HepG2 (cell line): ENCODE measurements at regions not wholly inside any gene's neighbourhood (a gene's known extent, or its start where the extent isn't known, plus 50 kb on each side); places are given as distances from the start of the nearest gene placed in this dataset.

Experiments used
- ATAC-seq: fragments of 200-7000 bp; cut with Tn5 transposase; 3 replicates; pipeline ENCODE4 v1.9.1; 2020; ENCODE audit warnings: mild to moderate bottlenecking, moderate library complexity
- BruUV-seq: library from RNA; stranded (reverse); fragments of 400-500 nt; replicated peaks from 2 replicates; lab custom pipeline; 2021; lab: Mats Ljungman, UMichigan
- CTCF ChIA-PET: fragments of 300-600 bp; formaldehyde crosslinking; extraction: SDS; loops from one replicate; lab custom pipeline; 2021; ENCODE audit warnings: low total read pairs, inconsistent platforms, low intra/inter-chr PET ratio; lab: Yijun Ruan, JAX
- POLR2A ChIA-PET: fragments of 350-600 bp; sonication (Branson Sonifier 250); formaldehyde crosslinking; loops from one replicate; lab custom pipeline; 2020; ENCODE audit warnings: antibody characterized with exemption, inconsistent platforms; lab: Yijun Ruan, JAX
- DNase-seq: peaks from one replicate; pipeline ENCODE4 v3.0.0-alpha.2; 2015; ENCODE audit warnings: low spot score
- FAIRE-seq: peaks from 3 replicates; lab custom pipeline; 2011; peaks lifted over from hg19 to GRCh38; lab: Jason Lieb, UNC
- H2AFZ ChIP-seq: one replicate; pipeline ENCODE4 v1.6.1; 2011; ENCODE audit warnings: low read length, inconsistent platforms
- H3K27ac ChIP-seq: fragments of 300-600 bp; 3 replicates; pipeline ENCODE4 v1.8.0; 2011; ENCODE audit warnings: mixed run types, mild to moderate bottlenecking, mixed read lengths, low read length, inconsistent platforms; ENCODE audit not compliant: insufficient read depth; ENCODE audit errors: extremely low read length
- H3K27me3 ChIP-seq, 2 experiments: fragments of 200-600 bp in 1 of 2; 2 replicates in 1 of 2; 3 replicates in 1 of 2; pipeline versions ENCODE4 v1.6.0 to v1.8.0; 2011; ENCODE audit warnings: low read length in 2 of 2, mild to moderate bottlenecking in 2 of 2, moderate library complexity in 2 of 2, inconsistent platforms in 1 of 2; ENCODE audit not compliant: insufficient read depth in 2 of 2, control insufficient read depth in 1 of 2
- H3K36me3 ChIP-seq, 2 experiments: fragments of 200-600 bp in 1 of 2; replicated peaks in 1 of 2; 2 replicates in 1 of 2; 3 replicates in 1 of 2; pipeline versions ENCODE4 v1.5.1 to v1.8.0; 2011; ENCODE audit warnings: low read length in 2 of 2, inconsistent platforms in 1 of 2; ENCODE audit not compliant: insufficient read depth in 2 of 2, control insufficient read depth in 1 of 2
- H3K4me1 ChIP-seq: 2 replicates; pipeline ENCODE4 v1.5.1; 2012; ENCODE audit warnings: low read length, inconsistent platforms; ENCODE audit not compliant: insufficient read depth
- H3K4me2 ChIP-seq: 2 replicates; pipeline ENCODE4 v1.6.0; 2011; ENCODE audit warnings: low read depth, low read length, inconsistent platforms
- H3K4me3 ChIP-seq, 3 experiments: fragments of 200-600 bp in 1 of 3; sonication (generic), shearing (Covaris generic) in 1 of 3; replicated peaks in 1 of 3; 2 replicates each; pipeline ENCODE4 v1.5.1; 2011 to 2016; ENCODE audit warnings: low read length in 3 of 3, inconsistent platforms in 2 of 3, low read depth in 2 of 3, mild to moderate bottlenecking in 2 of 3, control low read depth in 1 of 3, mixed read lengths in 1 of 3; ENCODE audit not compliant: insufficient read depth in 1 of 3
- H3K79me2 ChIP-seq: one replicate; pipeline ENCODE4 v1.6.1; 2011; ENCODE audit warnings: low read length, inconsistent platforms; ENCODE audit not compliant: insufficient read depth
- H3K9ac ChIP-seq: 2 replicates; pipeline ENCODE4 v1.6.0; 2011; ENCODE audit warnings: mild to moderate bottlenecking, low read depth, low read length, inconsistent platforms; ENCODE audit not compliant: insufficient read depth
- H3K9me3 ChIP-seq: 2 replicates; pipeline ENCODE4 v1.5.1; 2012; ENCODE audit warnings: mild to moderate bottlenecking, low read length
- H4K20me1 ChIP-seq: 2 replicates; pipeline ENCODE4 v1.6.0; 2011; ENCODE audit warnings: inconsistent platforms, mild to moderate bottlenecking, low read length, moderate library complexity; ENCODE audit not compliant: insufficient read depth
- ATF2 ChIP-seq: sonication (generic); formaldehyde crosslinking; IDR thresholded peaks from 2 replicates; pipeline ENCODE4 v1.4.0; 2020; ENCODE audit warnings: missing genetic modification reagents
- ATF7-NPFF ChIP-seq: sonication (generic); formaldehyde crosslinking; IDR thresholded peaks from 2 replicates; pipeline ENCODE4 v1.8.1; 2023; ENCODE audit warnings: mild to moderate bottlenecking, low read depth, missing genetic modification reagents, moderate library complexity
- CBX1 ChIP-seq: IDR thresholded peaks from one replicate; pipeline ENCODE4 v1.6.1; 2016; ENCODE audit warnings: antibody characterized with exemption, low read depth
- FOXM1 ChIP-seq: sonication (generic); formaldehyde crosslinking; IDR thresholded peaks from 2 replicates; pipeline ENCODE4 v1.5.0; 2020; ENCODE audit warnings: missing genetic modification reagents
- GATAD2A ChIP-seq: IDR thresholded peaks from 2 replicates; pipeline ENCODE4 v1.6.1; 2016
- HMG20B ChIP-seq: conservative IDR thresholded peaks from 2 replicates; pipeline ENCODE4 v1.6.1; 2016; ENCODE audit warnings: missing genetic modification reagents, missing compliant biosample characterization
- HOXA5 ChIP-seq: sonication (generic); formaldehyde crosslinking; IDR thresholded peaks from 2 replicates; pipeline ENCODE4 v1.4.0; 2020; ENCODE audit warnings: missing genetic modification reagents
- KDM6A ChIP-seq: IDR thresholded peaks from 2 replicates; pipeline ENCODE4 v1.6.1; 2016; ENCODE audit warnings: low read depth
- MIER2 ChIP-seq: IDR thresholded peaks from 2 replicates; pipeline ENCODE4 v1.6.1; 2016; ENCODE audit warnings: missing biosample characterization, missing genetic modification reagents
- NBN ChIP-seq: fragments of 450-650 bp; conservative IDR thresholded peaks from 2 replicates; pipeline ENCODE4 v1.6.1; 2017
- PREB ChIP-seq: sonication (generic); formaldehyde crosslinking; IDR thresholded peaks from 2 replicates; pipeline ENCODE4 v1.4.0; 2020; ENCODE audit warnings: missing genetic modification reagents
- REPIN1 ChIP-seq: sonication (generic); formaldehyde crosslinking; IDR thresholded peaks from 2 replicates; pipeline ENCODE4 v1.8.0; 2022; ENCODE audit warnings: missing genetic modification reagents, low read depth, mild to moderate bottlenecking, borderline replicate concordance
- TSC22D2 ChIP-seq: sonication (generic); formaldehyde crosslinking; IDR thresholded peaks from 2 replicates; pipeline ENCODE4 v1.5.1; 2020; ENCODE audit warnings: missing genetic modification reagents, mild to moderate bottlenecking, borderline replicate concordance
- ZBTB14 ChIP-seq: sonication (generic); formaldehyde crosslinking; IDR thresholded peaks from 2 replicates; pipeline ENCODE4 v1.4.0; 2020; ENCODE audit warnings: missing genetic modification reagents
- ZNF143 ChIP-seq: sonication (generic); formaldehyde crosslinking; IDR thresholded peaks from 2 replicates; pipeline ENCODE4 v1.4.0; 2020; ENCODE audit warnings: missing genetic modification reagents
- ZNF367 ChIP-seq: sonication (generic); formaldehyde crosslinking; IDR thresholded peaks from 2 replicates; pipeline ENCODE4 v1.4.0; 2020; ENCODE audit warnings: missing genetic modification reagents, borderline replicate concordance
- ZNF451 ChIP-seq: sonication (generic); formaldehyde crosslinking; IDR thresholded peaks from 2 replicates; pipeline ENCODE4 v1.5.0; 2020; ENCODE audit warnings: mild to moderate bottlenecking, missing genetic modification reagents
- ZNF547 ChIP-seq: sonication (generic); formaldehyde crosslinking; IDR thresholded peaks from 2 replicates; pipeline ENCODE4 v1.5.1; 2020; ENCODE audit warnings: mild to moderate bottlenecking, missing genetic modification reagents
- WGBS: methylation state at CpG from one replicate; pipeline ENCODE4 v1.1.6; 2017; ENCODE audit warnings: low lambda C conversion rate; 5-methylcytosine and 5-hydroxymethylcytosine counted together
- in situ Hi-C: cut with HindIII; loops from 2 replicates; pipeline ENCODE4 v1.10.0; 2017; ENCODE audit warnings: low pct_unique_long_range_greater_than_20kb; ENCODE audit not compliant: extremely low pct_ligation_motif_present
- intact Hi-C: fragments of 100-400 bp; cut with micrococcal nuclease; formaldehyde crosslinking; loops from one replicate; pipeline ENCODE4 v1.10.0; 2022; ENCODE audit not compliant: unreplicated experiment
- TF ChIP-seq, protein P1 (sequence below): sonication (generic); formaldehyde crosslinking; IDR thresholded peaks from 2 replicates; pipeline ENCODE4 v1.5.0; 2020; ENCODE audit warnings: mild to moderate bottlenecking, missing genetic modification reagents
- TF ChIP-seq, protein P2 (sequence below): IDR thresholded peaks from 2 replicates; pipeline ENCODE4 v1.6.1; 2016; ENCODE audit warnings: missing compliant biosample characterization, missing genetic modification reagents, borderline replicate concordance

- WGBS, result 3% methylated on average over 3 of the region's 3 CpGs
- no peak overlapping the region for H3K9ac ChIP-seq
- intact Hi-C loops, result no loop called here
- no peaks in the 10 kb centered on the region for H3K79me2 ChIP-seq
- ATAC-seq, result no peak
- H3K27me3 ChIP-seq, result peaks cover 0 to 26% of the 10 kb centered on the region in 2 experiments; a peak in 3 of 5 replicates
- H3K4me2 ChIP-seq, result no peak overlapping the region
- BruUV-seq, result no TSS peak
- no peak overlapping the region for H2AFZ ChIP-seq
- H3K36me3 ChIP-seq, result no peaks in the 10 kb centered on the region
- CTCF ChIA-PET, result no interaction called here
- H3K27ac ChIP-seq, result no peak overlapping the region
- FAIRE-seq, result no peak
- DNase-seq, result no peak
- TF ChIP-seq, protein P1, sequence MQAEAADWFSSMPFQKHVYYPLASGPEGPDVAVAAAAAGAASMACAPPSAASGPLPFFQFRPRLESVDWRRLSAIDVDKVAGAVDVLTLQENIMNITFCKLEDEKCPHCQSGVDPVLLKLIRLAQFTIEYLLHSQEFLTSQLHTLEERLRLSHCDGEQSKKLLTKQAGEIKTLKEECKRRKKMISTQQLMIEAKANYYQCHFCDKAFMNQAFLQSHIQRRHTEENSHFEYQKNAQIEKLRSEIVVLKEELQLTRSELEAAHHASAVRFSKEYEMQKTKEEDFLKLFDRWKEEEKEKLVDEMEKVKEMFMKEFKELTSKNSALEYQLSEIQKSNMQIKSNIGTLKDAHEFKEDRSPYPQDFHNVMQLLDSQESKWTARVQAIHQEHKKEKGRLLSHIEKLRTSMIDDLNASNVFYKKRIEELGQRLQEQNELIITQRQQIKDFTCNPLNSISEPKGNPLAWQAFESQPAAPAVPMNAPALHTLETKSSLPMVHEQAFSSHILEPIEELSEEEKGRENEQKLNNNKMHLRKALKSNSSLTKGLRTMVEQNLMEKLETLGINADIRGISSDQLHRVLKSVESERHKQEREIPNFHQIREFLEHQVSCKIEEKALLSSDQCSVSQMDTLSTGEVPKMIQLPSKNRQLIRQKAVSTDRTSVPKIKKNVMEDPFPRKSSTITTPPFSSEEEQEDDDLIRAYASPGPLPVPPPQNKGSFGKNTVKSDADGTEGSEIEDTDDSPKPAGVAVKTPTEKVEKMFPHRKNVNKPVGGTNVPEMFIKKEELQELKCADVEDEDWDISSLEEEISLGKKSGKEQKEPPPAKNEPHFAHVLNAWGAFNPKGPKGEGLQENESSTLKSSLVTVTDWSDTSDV (CRISPR knock-in tag), result no peak
- TF ChIP-seq ZBTB14 (CRISPR knock-in tag) (no peak), ZNF451 (CRISPR knock-in tag) (no peak), HMG20B (CRISPR knock-in tag) (no peak), NBN (no peak), PREB (CRISPR knock-in tag) (no peak), KDM6A (CRISPR knock-in tag) (no peak), CBX1 (no peak), TSC22D2 (CRISPR knock-in tag) (no peak), GATAD2A (CRISPR knock-in tag) (no peak), ZNF367 (CRISPR knock-in tag) (no peak), REPIN1 (no peak), HOXA5 (CRISPR knock-in tag) (no peak), ZNF143 (CRISPR knock-in tag) (no peak), FOXM1 (CRISPR knock-in tag) (no peak), ATF2 (no peak), ZNF547 (CRISPR knock-in tag) (no peak), ATF7-NPFF (CRISPR knock-in tag) (no peak), MIER2 (no peak)
- TF ChIP-seq, protein P2, sequence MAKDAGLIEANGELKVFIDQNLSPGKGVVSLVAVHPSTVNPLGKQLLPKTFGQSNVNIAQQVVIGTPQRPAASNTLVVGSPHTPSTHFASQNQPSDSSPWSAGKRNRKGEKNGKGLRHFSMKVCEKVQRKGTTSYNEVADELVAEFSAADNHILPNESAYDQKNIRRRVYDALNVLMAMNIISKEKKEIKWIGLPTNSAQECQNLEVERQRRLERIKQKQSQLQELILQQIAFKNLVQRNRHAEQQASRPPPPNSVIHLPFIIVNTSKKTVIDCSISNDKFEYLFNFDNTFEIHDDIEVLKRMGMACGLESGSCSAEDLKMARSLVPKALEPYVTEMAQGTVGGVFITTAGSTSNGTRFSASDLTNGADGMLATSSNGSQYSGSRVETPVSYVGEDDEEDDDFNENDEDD, result no peak
- TF ChIP-seq, all 625 proteins: peak for 0
- Histone ChIP-seq H3K4me1 (no peaks in the 10 kb centered on the region), H4K20me1 (no peaks in the 10 kb centered on the region; the same call in 1 of the 2 replicates), H3K4me3 (no peak overlapping the region), H3K9me3 (no peaks in the 10 kb centered on the region)
- in situ Hi-C loops, result no loop called here
- POLR2A ChIA-PET, result no interaction called here
Measured at GRCh38 chr10:2782265-2782664, 285.1 kb upstream of the PFKP start.
